ENCODE measurements at regions not wholly inside any gene's neighbourhood (a gene's known extent, or its start where the extent isn't known, plus 50 kb on each side); places are given as distances from the start of the nearest gene placed in this dataset.

GRCh38 chr12:25894759-25895158 is 63.7 kb upstream of the RASSF8 start:
- TF ChIP-seq CTCF (IDR thresholded peaks at IDR 0.05), result no peak
- no peak for TF ChIP-seq POLR2A (IDR thresholded peaks at IDR 0.05)
- Histone ChIP-seq H3K4me1 (replicated peaks in 1 of 2) (no peaks in the 10 kb centered on the region), H3K27ac (no peak overlapping the region), H3K27me3 (peaks cover 9% of the 10 kb centered on the region), H3K4me3 (no peak overlapping the region), H3K36me3 (replicated peaks in 1 of 2) (no peaks in the 10 kb centered on the region), H3K9me3 (replicated peaks in 1 of 3) (no peaks in the 10 kb centered on the region)
- no peak for DNase-seq
- 73 to 79% (median 77%) methylated on average over 3 of the region's 3 CpGs for WGBS, 4 donors
- intact Hi-C loops (cut with DNase I), result no loop called here

- no peaks in the 10 kb centered on the region for H3K36me3 ChIP-seq (replicated peaks in 1 of 2)
- no peak for DNase-seq
- H3K27ac ChIP-seq, result no peak overlapping the region
- no peak overlapping the region for H3K4me3 ChIP-seq
- H3K4me1 ChIP-seq (replicated peaks in 1 of 2), result no peaks in the 10 kb centered on the region
- no peaks in the 10 kb centered on the region for H3K9me3 ChIP-seq (replicated peaks in 1 of 3)
- no peak for TF ChIP-seq CTCF (IDR thresholded peaks at IDR 0.05)
- no peak for TF ChIP-seq POLR2A (IDR thresholded peaks at IDR 0.05)
- H3K27me3 ChIP-seq, result no peaks in the 10 kb centered on the region
- intact Hi-C loops (cut with DNase I), result no loop called here
- 11 to 31% (median 20%) methylated on average over 2 of the region's 2 CpGs for WGBS, 4 donors
These were observed 61.5 kb upstream of the RASSF8 start for GRCh38 chr12:25896981-25897380.

GRCh38 chr12:25903603-25904245 is 54.8 kb upstream of the RASSF8 start:
- Histone ChIP-seq H3K4me3 (no peak overlapping the region), H3K4me1 (replicated peaks in 1 of 2) (no peaks in the 10 kb centered on the region), H3K36me3 (replicated peaks in 1 of 2) (no peaks in the 10 kb centered on the region), H3K27ac (no peak overlapping the region), H3K9me3 (replicated peaks in 1 of 3) (no peaks in the 10 kb centered on the region), H3K27me3 (no peaks in the 10 kb centered on the region)
- intact Hi-C loops (cut with DNase I), result no loop called here
- no peak for DNase-seq
- 77 to 95% (median 89%) methylated on average over 2 of the region's 2 CpGs for WGBS, 4 donors
- no peak for TF ChIP-seq POLR2A (IDR thresholded peaks at IDR 0.05)
- no peak for TF ChIP-seq CTCF (IDR thresholded peaks at IDR 0.05)

GRCh38 chr12:25904442-25904841 is 54.0 kb upstream of the RASSF8 start:
- H3K27ac ChIP-seq, result no peak overlapping the region
- no peaks in the 10 kb centered on the region for H3K9me3 ChIP-seq (replicated peaks in 1 of 3)
- no peaks in the 10 kb centered on the region for H3K36me3 ChIP-seq (replicated peaks in 1 of 2)
- no peak overlapping the region for H3K4me3 ChIP-seq
- 83 to 96% (median 92%) methylated on average over 1 of the region's 1 CpG for WGBS, 4 donors
- TF ChIP-seq POLR2A (IDR thresholded peaks at IDR 0.05) (no peak), CTCF (IDR thresholded peaks at IDR 0.05) (no peak)
- no peaks in the 10 kb centered on the region for H3K4me1 ChIP-seq (replicated peaks in 1 of 2)
- intact Hi-C loops (cut with DNase I), result no loop called here
- no peak for DNase-seq
- H3K27me3 ChIP-seq, result no peaks in the 10 kb centered on the region

Measured in adrenal gland (tissue), 9 donors.